ENCODE measurements at regions not wholly inside any gene's neighbourhood (a gene's known extent, or its start where the extent isn't known, plus 50 kb on each side); places are given as distances from the start of the nearest gene placed in this dataset.

- BruUV-seq (replicated peaks) = no TSS peak
- CTCF ChIA-PET = no interaction called here
- DNase-seq = no peak
Observed at GRCh38 chr21:25292396-25292795, 314.9 kb downstream of the MRPL39 start.

GRCh38 chr21:25283720-25284119, 323.6 kb downstream of the MRPL39 start:
- no TSS peak for BruUV-seq (replicated peaks)
- CTCF ChIA-PET = no interaction called here
- peaks cover 7% of the 10 kb centered on the region for H3K9me3 Mint-ChIP-seq (ENCODE audit: low read depth, unreplicated experiment)

More at GRCh38 chr21:25292396-25292795, 314.9 kb downstream of the MRPL39 start:
- H3K27me3 Mint-ChIP-seq (ENCODE audit: unreplicated experiment) = no peaks in the 10 kb centered on the region
- H3K36me3 Mint-ChIP-seq (ENCODE audit: insufficient read depth, unreplicated experiment) = no peaks in the 10 kb centered on the region
- H3K4me1 Mint-ChIP-seq (ENCODE audit: low read depth, unreplicated experiment) = no peaks in the 10 kb centered on the region
- TF ChIP-seq CTCF (IDR thresholded peaks at IDR 0.05; ENCODE audit: unreplicated experiment) = no peak
- no peak overlapping the region for H3K4me3 Mint-ChIP-seq (ENCODE audit: low read depth, unreplicated experiment)
- peaks cover 11% of the 10 kb centered on the region for H3K9me3 Mint-ChIP-seq (ENCODE audit: low read depth, unreplicated experiment)
- intact Hi-C loops (cut with micrococcal nuclease; ENCODE audit: unreplicated experiment) = no loop called here
- no peak overlapping the region for H3K27ac Mint-ChIP-seq (ENCODE audit: unreplicated experiment)

GRCh38 chr21:25281134-25281533, 326.1 kb downstream of the MRPL39 start:
- H3K4me3 Mint-ChIP-seq (ENCODE audit: low read depth, unreplicated experiment) = no peak overlapping the region
- BruUV-seq (replicated peaks) = no TSS peak
- H3K9me3 Mint-ChIP-seq (ENCODE audit: low read depth, unreplicated experiment) = peaks cover 7% of the 10 kb centered on the region
- H3K27ac Mint-ChIP-seq (ENCODE audit: unreplicated experiment) = no peak overlapping the region
- no peaks in the 10 kb centered on the region for H3K36me3 Mint-ChIP-seq (ENCODE audit: insufficient read depth, unreplicated experiment)
- H3K4me1 Mint-ChIP-seq (ENCODE audit: low read depth, unreplicated experiment) = no peaks in the 10 kb centered on the region
- H3K27me3 Mint-ChIP-seq (ENCODE audit: unreplicated experiment) = no peaks in the 10 kb centered on the region
- no peak for TF ChIP-seq CTCF (IDR thresholded peaks at IDR 0.05; ENCODE audit: unreplicated experiment)
- intact Hi-C loops (cut with micrococcal nuclease; ENCODE audit: unreplicated experiment) = no loop called here
- no peak for DNase-seq
- CTCF ChIA-PET = no interaction called here

More at GRCh38 chr21:25283720-25284119, 323.6 kb downstream of the MRPL39 start:
- intact Hi-C loops (cut with micrococcal nuclease; ENCODE audit: unreplicated experiment) = no loop called here
- H3K36me3 Mint-ChIP-seq (ENCODE audit: insufficient read depth, unreplicated experiment) = no peaks in the 10 kb centered on the region
- no peak overlapping the region for H3K27ac Mint-ChIP-seq (ENCODE audit: unreplicated experiment)
- no peaks in the 10 kb centered on the region for H3K27me3 Mint-ChIP-seq (ENCODE audit: unreplicated experiment)
- no peak overlapping the region for H3K4me3 Mint-ChIP-seq (ENCODE audit: low read depth, unreplicated experiment)
- no peaks in the 10 kb centered on the region for H3K4me1 Mint-ChIP-seq (ENCODE audit: low read depth, unreplicated experiment)
- no peak for TF ChIP-seq CTCF (IDR thresholded peaks at IDR 0.05; ENCODE audit: unreplicated experiment)
- no peak for DNase-seq

GRCh38 chr21:25280061-25280460, 327.2 kb downstream of the MRPL39 start:
- intact Hi-C loops (cut with micrococcal nuclease; ENCODE audit: unreplicated experiment) = no loop called here
- no peak overlapping the region for H3K27ac Mint-ChIP-seq (ENCODE audit: unreplicated experiment)
- no peaks in the 10 kb centered on the region for H3K36me3 Mint-ChIP-seq (ENCODE audit: insufficient read depth, unreplicated experiment)
- H3K9me3 Mint-ChIP-seq (ENCODE audit: low read depth, unreplicated experiment) = peaks cover 5% of the 10 kb centered on the region
- no TSS peak for BruUV-seq (replicated peaks)
- no peak for TF ChIP-seq CTCF (IDR thresholded peaks at IDR 0.05; ENCODE audit: unreplicated experiment)
- no peaks in the 10 kb centered on the region for H3K4me1 Mint-ChIP-seq (ENCODE audit: low read depth, unreplicated experiment)
- no peaks in the 10 kb centered on the region for H3K27me3 Mint-ChIP-seq (ENCODE audit: unreplicated experiment)
- CTCF ChIA-PET = no interaction called here
- no peak overlapping the region for H3K4me3 Mint-ChIP-seq (ENCODE audit: low read depth, unreplicated experiment)
- DNase-seq = no peak

All from Calu3 (cell line).